Thoracic aorta (tissue), 2 donors: ENCODE measurements at regions not wholly inside any gene's neighbourhood (a gene's known extent, or its start where the extent isn't known, plus 50 kb on each side); places are given as distances from the start of the nearest gene placed in this dataset.

ENCODE experiments used
- ATAC-seq: fragments of 150-250 bp; one replicate; pipeline ENCODE4 v1.8.0; 2017; ENCODE audit warnings: low read depth; ENCODE audit not compliant: insufficient number of reproducible peaks, low FRiP score
- DNase-seq: peaks from one replicate; pipeline ENCODE4 v3.0.0-alpha.2; 2020; ENCODE audit warnings: low spot score
- H3K27ac ChIP-seq, 2 donors: fragments of 200-600 bp; sonication (generic); 1 replicate in 1 of 2; 2 replicates in 1 of 2; pipeline ENCODE4 v1.5.1; 2016; ENCODE audit warnings: mild to moderate bottlenecking in 2 of 2, moderate library complexity in 2 of 2
- H3K27me3 ChIP-seq: fragments of 200-600 bp; sonication (generic); replicated peaks from 2 replicates; pipeline ENCODE4 v1.6.0; 2016; ENCODE audit warnings: mild to moderate bottlenecking; ENCODE audit not compliant: insufficient read depth
- H3K36me3 ChIP-seq: fragments of 200-600 bp; sonication (generic); one replicate; pipeline ENCODE4 v1.5.1; 2016
- H3K4me1 ChIP-seq, 2 donors: fragments of 200-600 bp; sonication (generic); 1 replicate in 1 of 2; 2 replicates in 1 of 2; pipeline versions ENCODE4 v1.5.1 to v1.6.0; 2016; ENCODE audit warnings: low read depth in 2 of 2, mild to moderate bottlenecking in 1 of 2; ENCODE audit not compliant: control insufficient read depth in 1 of 2
- H3K4me3 ChIP-seq: fragments of 200-600 bp; sonication (generic); 2 replicates; pipeline ENCODE4 v1.5.1; 2016; ENCODE audit warnings: mild to moderate bottlenecking
- H3K9me3 ChIP-seq: fragments of 200-600 bp; sonication (generic); 2 replicates; pipeline ENCODE4 v1.5.1; 2016
- TF ChIP-seq, protein P1 (sequence below): fragments of 200-600 bp; sonication (generic); IDR thresholded peaks from one replicate; pipeline ENCODE4 v1.5.1; 2019; ENCODE audit warnings: antibody characterized with exemption

DNA sequence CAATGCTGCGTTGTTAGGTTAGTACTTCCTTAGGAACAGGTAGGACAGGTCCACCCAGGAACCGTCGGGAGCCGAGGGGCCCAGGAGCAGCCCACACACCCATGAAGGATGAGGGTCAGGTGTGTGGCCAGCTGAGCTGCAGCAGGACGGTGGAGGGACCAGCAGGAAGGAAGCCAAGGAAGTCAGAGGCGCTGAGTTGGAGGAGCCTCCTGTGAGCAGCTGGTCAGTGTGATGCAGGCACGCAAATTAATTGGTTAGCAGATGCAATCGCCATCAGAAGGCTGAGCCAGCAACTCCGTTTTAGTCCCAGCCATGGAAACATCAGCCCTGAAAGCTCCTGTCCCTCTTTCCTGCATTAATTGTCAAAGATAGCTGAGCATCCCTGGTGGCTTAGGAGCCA lies 114.9 kb upstream of the SOX1 start:
- Histone ChIP-seq H3K9me3 (peaks cover 3% of the 10 kb centered on the region), H3K27ac (no peak overlapping the region), H3K4me1 (no peaks in the 10 kb centered on the region), H3K36me3 (no peaks in the 10 kb centered on the region), H3K4me3 (no peak overlapping the region), H3K27me3 (no peaks in the 10 kb centered on the region)
- ATAC-seq: no peak
- DNase-seq: no peak
- TF ChIP-seq, protein P1, sequence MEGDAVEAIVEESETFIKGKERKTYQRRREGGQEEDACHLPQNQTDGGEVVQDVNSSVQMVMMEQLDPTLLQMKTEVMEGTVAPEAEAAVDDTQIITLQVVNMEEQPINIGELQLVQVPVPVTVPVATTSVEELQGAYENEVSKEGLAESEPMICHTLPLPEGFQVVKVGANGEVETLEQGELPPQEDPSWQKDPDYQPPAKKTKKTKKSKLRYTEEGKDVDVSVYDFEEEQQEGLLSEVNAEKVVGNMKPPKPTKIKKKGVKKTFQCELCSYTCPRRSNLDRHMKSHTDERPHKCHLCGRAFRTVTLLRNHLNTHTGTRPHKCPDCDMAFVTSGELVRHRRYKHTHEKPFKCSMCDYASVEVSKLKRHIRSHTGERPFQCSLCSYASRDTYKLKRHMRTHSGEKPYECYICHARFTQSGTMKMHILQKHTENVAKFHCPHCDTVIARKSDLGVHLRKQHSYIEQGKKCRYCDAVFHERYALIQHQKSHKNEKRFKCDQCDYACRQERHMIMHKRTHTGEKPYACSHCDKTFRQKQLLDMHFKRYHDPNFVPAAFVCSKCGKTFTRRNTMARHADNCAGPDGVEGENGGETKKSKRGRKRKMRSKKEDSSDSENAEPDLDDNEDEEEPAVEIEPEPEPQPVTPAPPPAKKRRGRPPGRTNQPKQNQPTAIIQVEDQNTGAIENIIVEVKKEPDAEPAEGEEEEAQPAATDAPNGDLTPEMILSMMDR: no peak

DNA sequence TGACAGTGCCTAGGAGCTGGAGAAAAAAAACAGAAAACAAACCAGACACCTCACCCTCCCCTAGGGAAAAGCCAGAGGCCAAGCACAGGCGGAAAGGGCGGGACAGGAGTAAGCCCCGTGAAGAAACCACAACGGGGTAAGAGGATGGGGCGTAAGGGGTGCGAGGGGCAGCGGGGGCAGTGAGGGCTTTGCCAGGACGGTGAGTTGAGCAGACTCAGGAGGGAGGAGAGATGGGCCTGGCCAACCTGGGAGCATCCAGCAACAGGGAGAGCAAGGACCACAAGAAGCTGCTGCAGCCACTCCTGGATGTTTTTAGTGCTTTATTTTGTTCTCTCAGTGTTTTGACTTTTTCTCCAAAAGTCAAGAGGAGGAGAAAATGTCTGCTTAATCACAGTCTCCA lies 114.1 kb upstream of the SOX1 start:
- H3K27me3 ChIP-seq: no peaks in the 10 kb centered on the region
- H3K27ac ChIP-seq: no peak overlapping the region
- peaks cover 3% of the 10 kb centered on the region for H3K9me3 ChIP-seq
- H3K4me3 ChIP-seq: no peak overlapping the region
- no peak for ATAC-seq
- no peaks in the 10 kb centered on the region for H3K4me1 ChIP-seq
- no peak for DNase-seq
- no peaks in the 10 kb centered on the region for H3K36me3 ChIP-seq
- TF ChIP-seq, protein P1: no peak

DNA sequence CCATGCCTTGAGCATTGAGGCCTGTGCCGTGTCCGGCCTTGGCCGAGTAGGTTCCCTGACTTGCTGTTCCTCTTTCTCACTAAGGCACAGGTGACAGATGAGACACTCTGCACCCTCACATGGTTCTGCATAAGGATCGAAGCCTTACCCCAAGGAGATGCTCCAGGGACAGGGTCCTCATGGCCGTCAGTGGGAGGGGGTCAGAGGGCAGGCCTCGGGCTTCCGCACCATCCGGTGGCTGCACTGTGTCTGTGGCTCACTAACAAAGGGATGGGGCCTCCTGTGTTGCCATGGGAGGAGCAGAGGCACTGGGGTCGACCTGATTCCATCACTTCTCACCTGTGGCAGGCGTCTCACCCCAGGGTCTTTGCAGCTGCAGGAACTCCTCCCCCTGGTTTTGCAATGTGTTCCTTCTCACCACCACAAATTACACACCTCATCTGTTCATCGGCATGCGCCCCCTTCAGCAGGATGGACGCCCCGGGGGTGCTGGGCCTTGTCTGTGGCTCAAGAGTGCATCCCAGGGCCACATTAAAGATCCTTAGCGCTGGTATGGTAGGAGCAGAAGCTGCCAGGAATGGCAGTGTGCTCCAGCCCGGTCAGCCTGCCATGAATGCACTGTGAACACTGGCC lies 113.3 kb upstream of the SOX1 start:
- Histone ChIP-seq H3K4me1 (no peaks in the 10 kb centered on the region), H3K27ac (no peak overlapping the region), H3K4me3 (no peak overlapping the region), H3K27me3 (no peaks in the 10 kb centered on the region), H3K9me3 (peaks cover 3% of the 10 kb centered on the region), H3K36me3 (no peaks in the 10 kb centered on the region)
- ATAC-seq: no peak
- no peak for DNase-seq
- TF ChIP-seq, protein P1: no peak

DNA sequence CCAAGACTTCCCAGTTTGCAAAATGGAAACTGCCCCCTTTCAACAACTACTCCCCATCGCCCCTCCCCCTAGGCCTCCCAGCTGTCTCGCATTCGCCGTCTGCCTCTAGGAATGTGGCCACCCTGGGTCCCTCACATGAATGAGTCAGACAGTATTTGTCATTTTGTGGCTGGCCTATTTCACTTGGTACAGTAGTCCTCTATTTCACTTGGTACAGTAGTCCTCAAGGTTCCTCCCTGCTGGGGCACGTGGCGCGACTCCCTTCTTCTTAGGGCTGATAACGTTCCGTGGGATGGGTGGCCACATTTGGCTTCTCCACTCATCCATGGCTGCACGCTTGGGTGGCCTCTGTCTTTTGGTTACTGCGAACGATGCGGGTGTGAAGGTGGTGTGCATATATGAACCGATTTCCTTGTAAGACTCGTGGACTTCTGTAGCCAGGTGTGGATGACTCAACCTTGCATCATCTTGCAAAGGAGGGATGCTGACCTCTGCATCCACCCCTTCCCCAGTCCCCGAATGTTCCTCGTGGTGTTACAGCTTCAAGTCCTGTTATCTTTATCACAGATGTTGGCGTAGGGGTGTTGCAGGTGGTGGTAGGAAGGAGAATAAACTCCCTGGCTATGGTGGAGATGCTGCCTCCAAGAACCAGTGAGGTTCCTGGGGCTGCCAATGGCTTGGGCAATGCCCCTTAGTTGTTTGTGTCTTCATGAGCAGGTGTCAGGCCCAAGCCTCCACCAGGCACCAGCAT lies 112.1 kb upstream of the SOX1 start:
- TF ChIP-seq, protein P1: no peak
- H3K27ac ChIP-seq: no peak overlapping the region
- no peaks in the 10 kb centered on the region for H3K36me3 ChIP-seq
- no peaks in the 10 kb centered on the region for H3K4me1 ChIP-seq
- ATAC-seq: no peak
- H3K9me3 ChIP-seq: peaks cover 3% of the 10 kb centered on the region
- no peak for DNase-seq
- H3K4me3 ChIP-seq: no peak overlapping the region
- no peaks in the 10 kb centered on the region for H3K27me3 ChIP-seq

DNA sequence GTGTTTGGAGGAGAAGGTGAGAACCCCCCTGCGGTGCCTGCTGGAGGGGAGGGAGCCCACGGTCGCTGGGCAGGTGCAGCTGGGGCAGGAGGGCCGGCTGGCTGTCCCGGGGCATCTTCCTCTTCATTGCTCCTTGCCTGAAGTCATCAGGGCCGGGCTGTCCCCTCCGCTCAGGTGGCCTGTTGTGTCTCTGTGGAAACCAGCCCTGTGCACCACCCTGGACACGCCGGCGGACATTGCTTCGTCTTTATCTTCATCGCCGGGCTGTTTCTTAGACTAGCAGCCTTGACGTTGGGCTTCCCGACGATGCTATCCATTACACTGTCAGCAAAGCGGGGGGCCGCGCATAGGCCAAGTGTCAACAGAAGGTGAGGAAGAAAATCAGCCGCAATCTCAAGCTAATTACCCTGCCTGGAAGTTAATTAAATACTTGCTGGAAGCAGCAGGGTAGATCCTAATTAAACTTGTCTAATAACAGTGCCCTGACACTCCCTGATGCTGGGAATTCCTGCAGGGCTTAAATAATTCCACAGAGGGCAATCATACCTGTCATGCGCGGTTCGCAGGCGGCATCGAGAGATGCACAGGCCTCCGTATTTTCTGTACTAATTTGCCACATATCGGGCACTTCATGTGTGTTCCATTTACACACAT lies 111.4 kb upstream of the SOX1 start:
- ATAC-seq: no peak
- Histone ChIP-seq H3K9me3 (no peaks in the 10 kb centered on the region), H3K36me3 (no peaks in the 10 kb centered on the region), H3K27ac (no peak overlapping the region), H3K4me1 (no peaks in the 10 kb centered on the region), H3K4me3 (no peak overlapping the region), H3K27me3 (no peaks in the 10 kb centered on the region)
- DNase-seq: no peak
- TF ChIP-seq, protein P1: no peak
